Esophagus mucosa (tissue), 1 donor: ENCODE measurements at regions not wholly inside any gene's neighbourhood (a gene's known extent, or its start where the extent isn't known, plus 50 kb on each side); places are given as distances from the start of the nearest gene placed in this dataset.
"Not testable (repeated sequence)": the region's sequence is repeated elsewhere in the genome, so short reads cannot be mapped to it uniquely, and the experiment has no call there.

Experiments
- ATAC-seq: fragments of 200-7000 bp; cut with Tn5 transposase; one replicate; pipeline ENCODE4 v1.9.1; 2020
- donor health status: DM: yes; HTN: yes; CAD: no.

DNA sequence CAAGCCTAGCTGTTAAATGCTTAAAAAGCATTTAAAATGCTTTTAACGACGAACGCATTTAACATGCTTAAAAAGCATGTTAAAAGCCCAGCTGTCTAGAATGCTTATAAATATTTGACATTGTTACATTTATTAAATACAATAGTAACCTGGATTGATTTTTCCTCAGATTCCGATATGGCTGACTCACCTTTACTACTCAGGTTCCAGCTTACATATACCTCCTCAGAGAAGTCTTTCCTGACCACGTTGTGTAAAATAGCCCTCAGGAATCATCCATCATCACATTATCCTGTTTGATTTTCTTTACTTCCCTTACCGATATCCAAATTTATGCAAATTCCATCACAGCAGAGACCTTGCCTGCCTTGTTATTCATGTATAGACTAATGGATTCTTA is 51.4 kb downstream of the SLC41A2 start:
- ATAC-seq = no peak

DNA sequence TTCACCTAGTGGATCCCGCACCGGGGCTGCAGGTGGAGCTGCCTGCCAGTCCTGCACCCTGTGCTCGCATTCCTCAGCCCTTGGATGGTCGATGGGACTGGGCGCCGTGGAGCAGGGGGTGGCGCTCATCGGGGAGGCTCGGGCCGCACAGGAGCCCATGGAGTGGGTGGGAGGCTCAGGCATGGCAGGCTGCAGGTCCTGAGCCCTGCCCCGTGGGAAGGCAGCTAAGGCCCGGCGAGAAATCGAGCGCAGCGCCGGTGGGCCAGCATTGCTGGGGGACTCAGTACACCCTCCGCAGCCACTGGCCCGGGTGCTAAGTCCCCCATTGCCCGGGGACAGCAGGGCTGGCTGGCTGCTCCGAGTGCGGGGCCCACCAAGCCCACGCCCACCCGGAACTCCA is 52.6 kb downstream of the SLC41A2 start:
- not testable (repeated sequence) for ATAC-seq

DNA sequence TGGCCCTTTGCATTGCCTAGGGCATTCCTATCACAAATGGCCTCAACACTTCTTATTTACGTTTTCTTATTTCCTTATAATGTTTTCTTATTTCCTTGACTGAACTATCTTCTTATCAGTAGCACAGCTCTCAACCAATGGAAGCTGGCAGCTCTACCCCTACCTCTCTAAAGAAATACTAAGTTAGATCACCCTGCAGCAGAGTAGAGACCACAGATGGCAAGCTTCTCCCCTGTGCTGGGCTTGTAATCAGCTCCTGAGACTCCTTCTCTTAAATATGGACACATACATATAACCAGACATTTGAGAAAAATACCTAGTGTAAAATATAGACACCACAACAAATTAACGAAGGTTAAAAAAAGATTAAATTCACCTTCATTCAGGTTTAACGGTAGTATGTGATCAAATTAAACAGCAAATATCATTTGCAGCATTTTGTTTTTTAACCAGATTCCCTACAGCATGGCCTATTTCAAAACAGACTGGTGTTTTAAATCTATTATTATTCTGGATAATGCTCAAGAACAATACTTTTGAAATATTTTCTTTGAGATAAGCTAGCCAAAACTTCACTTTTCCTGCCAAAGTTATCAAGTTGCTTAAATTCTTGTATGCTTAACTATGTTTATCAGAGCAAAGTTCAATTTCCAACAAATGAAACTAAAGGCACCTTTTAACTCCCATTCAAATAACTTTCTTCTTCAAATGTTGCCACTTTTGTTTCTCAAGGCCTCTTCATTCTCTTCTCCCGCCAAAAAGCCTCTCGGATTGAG is 54.3 kb downstream of the SLC41A2 start:
- ATAC-seq = no peak

DNA sequence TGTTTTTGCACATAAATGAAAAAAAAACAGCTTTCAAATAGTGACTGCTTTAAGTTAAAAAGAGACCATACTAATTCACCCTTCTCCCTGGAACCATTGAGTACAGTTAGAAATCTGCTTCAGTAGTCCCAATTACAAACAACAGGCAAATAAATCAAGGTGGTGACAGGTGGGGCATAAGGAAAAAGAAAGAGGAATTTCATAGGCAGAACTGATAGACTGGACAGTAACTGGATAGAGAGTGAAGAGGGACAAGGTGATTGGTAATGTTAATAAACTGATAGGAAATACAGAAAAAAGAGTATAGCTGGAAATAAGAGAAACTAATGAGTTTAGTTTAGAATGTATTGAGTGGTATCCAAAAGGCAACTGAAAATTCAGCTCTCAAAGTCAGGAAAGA is 56.0 kb downstream of the SLC41A2 start:
- ATAC-seq = no peak

DNA sequence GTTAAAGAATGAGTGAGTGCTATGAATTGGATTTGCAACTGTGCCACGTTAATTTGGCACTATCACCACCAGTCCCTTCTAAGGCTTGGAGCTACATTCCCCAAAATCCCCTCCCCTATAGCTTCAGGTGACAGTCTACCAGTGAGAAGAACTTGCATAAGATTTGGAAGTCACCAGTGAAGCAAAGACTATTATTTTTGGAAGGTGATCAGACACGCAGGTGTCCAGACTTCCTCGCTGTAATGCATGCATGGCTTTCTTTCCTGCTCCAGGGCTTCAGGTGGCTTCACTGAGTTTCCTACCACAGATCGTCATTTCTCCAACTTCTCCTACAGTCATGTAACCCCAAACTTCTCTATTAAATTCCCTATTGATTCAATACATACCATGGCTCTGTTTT is 61.4 kb downstream of the SLC41A2 start:
- ATAC-seq = no peak

GRCh38 chr12:104896146-104896545 is 61.9 kb downstream of the SLC41A2 start:
- ATAC-seq = no peak

DNA sequence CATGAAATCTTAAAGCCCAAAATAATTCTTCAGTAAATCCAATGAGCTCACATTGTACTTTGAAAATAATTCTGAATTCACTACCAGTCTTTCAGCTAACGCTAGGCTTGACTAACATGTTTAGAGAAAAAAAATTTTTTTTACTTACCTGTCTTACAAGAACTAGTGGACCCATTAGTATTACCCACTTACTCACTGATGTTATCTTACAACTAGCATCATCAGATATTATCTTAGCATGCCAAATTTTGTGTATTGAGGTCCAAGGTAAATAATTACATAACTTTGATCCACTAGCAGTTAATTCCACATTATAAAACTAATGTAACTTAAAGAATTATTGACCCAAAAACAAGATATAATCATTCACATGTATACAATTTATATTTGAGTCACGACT is 62.7 kb downstream of the SLC41A2 start:
- ATAC-seq = no peak

DNA sequence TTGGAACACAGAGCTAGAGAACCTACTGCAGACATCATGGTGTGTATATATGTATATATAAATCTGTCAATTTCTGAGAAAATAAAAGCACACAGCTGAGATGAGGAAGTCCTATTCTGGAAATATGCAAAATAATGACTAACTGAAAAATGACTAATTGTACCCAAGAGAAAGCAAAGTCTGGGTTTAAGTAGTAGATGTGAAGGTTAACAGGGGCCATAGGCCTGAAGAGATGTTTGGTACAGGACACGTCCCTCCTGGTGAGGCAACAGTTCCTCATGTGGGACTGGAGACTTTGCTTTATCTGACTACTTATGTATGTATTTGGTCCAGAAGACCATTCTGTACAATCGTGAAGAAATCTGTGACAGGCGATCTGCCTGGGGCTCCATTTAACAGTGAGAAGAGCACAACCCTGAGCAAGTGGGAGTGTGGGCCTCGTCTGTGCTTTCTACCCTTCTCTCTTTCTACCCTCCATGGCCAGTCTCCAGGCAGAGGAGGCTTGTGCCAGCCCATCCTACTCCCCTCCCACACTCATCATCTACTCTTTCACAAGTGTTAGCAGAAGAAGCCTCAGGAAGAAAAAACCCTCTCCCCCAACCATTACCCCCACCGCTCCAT is 67.5 kb downstream of the SLC41A2 start:
- no peak for ATAC-seq

GRCh38 chr12:104889735-104890134 is 68.4 kb downstream of the SLC41A2 start:
- ATAC-seq = no peak

DNA sequence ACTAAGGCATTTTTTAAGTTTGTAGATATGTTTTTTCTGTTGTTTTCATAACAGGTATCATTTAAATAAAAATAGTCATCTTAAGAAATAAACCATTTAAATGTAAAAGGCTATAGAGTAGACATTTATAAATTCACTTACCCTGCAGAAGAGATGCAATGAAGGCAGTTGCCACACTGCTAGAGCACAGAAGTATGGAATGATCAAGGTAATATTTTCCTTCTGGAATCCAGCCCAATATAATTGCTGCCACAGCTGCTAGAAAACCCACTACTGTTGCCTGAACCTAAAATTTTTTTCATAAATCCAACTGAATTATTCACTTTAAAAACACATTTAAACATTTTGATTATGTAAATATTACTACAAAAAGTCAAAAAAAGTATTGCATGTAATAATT is 69.2 kb downstream of the SLC41A2 start:
- no peak for ATAC-seq

DNA sequence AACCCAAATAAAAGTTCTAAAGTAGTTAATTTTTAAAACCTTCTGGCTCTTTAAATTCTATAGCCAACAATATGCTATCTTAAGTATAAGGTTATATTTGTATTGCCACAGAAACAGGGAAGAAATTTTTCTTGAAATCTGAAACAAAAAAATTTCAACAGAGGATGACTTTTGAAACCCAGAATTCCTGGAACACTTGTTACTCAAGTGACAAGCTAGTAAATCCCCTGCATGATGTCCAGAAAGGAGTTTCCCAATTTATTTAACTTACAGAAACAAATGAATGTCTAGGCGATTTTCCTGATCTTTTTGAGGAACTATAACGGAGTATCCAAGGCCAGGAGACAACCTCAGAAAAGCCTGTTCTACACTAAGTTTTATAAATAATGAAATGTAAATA is 69.6 kb downstream of the SLC41A2 start:
- ATAC-seq = no peak

- ATAC-seq = no peak
These were observed 70.6 kb downstream of the SLC41A2 start for GRCh38 chr12:104887452-104887851.

DNA sequence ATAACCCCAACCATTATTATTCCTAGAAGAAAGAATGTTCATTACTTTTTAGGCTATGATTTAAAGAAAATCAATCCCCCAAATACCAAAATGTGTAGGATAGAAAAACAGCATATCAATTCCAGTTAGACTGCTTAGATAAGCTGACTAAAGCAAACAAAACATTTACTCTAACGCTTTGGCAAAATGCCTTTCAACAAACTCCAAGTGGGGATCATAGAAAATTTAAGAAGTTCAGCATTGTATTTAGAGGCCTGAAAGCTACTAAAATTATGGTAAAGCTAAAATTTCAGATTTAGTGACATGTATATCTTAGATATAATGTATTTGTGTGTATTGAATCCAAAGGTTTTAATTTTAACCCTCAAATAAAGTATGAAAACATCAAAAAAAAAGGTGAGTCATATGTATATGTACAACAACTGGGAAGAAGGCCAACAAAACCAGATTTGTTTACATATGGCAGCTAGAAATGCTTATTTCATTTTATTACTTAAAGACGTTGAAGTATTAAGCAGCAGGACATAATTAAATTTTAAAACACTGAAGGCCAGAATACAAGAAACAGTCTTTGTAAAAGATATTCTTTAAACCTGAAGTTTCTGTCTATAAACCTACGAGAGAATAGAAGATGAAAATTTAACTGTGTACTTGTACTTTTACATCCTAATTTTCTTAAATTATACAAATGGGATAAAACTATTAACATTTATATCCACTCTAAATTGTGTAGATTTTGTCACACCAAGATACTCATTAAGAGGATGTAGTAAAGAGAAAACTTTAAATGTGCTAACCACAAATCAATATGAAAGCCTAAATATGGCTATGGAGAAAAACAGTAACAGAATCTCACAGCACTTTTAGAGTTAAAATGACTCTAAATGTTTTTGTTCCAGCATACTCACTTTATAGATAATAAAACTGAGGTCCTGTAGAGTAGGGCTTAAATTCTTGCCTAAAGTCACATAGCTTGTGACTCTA is 71.4 kb downstream of the SLC41A2 start:
- no peak for ATAC-seq

DNA sequence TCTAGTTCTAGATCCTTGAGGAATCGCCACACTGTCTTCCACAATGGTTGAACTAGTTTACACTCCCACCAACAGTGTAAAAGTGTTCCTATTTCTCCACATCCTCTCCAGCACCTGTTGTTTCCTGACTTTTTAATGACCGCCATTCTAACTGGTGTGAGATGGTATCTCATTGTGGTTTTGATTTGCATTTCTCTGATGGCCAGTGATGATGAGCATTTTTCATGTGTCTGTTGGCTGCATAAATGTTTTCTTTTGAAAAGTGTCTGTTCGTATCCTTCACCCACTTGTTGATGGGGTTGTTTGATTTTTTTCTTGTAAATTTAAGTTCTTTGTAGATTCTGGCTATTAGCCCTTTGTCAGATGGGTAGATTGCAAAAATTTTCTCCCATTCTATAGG is 79.2 kb downstream of the SLC41A2 start:
- not testable (repeated sequence) for ATAC-seq

DNA sequence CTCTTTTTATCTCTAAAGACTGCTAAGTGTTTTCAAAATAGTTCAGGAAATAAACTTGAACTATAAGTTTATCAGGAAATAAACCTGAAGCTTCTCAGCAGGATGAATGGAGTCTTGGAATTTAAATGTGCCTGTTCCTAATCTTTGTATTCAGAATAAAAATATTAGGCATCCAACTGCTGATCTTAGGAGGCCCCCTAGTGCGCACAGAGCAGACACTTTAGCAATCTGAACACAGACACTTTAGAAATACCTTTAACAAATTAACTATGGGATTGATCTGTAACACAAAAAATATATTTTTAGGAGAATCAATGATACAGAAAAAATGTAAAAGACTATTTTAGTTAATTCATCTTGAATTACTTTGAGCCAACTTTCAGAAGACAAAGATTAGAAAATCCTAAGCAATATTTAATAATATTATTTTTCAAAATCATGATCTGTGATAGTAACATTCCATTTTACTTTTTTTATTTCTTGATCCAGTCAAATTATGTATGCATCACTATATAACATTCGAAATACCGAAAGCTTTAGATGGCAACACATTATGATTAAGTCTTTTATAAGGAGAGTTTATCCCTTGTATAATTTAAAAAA is 80.9 kb downstream of the SLC41A2 start:
- ATAC-seq = no peak

DNA sequence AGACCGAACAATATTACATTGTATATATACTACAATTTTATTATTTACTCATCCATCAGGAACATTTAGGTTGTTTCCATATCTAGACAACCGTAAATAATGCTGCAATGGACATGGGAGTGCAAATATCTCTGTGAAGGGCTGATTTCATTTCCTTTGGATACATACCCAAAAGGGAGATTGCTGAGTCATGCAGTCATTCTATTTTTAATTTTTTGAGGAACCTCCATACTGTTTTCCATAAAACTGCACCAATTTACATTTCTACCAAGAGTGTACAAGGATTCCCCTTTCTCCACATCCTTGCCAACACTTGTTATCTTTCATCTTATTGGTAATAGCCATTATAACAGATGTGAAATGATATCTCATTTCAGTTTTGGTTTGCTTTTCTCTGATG is 84.7 kb downstream of the SLC41A2 start:
- no peak for ATAC-seq

- ATAC-seq = no peak
These were observed 87.3 kb downstream of the SLC41A2 start for GRCh38 chr12:104870797-104871196.

- ATAC-seq = no peak
These were observed 91.8 kb downstream of the SLC41A2 start for GRCh38 chr12:104866291-104866690.

DNA sequence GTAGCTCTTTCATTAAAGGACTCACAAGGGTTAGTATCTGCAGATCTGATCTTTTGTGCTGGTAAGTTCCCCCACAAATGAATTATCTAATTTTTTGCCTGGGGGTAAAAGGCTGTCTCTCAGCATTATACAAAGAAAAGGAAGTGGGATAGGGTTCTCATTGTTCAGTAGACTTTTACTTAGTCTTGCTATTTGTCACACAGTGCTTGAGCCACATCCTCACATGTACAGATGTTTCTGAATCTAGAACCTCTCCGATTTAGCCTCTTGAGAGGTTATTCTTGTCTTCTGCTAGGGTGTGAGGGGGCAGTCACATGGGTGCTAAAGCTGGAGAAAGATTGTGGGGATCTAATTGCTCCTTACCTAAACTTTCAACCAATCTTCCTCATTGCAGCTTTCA is 93.0 kb downstream of the SLC41A2 start:
- ATAC-seq = no peak

- ATAC-seq = no peak
These were observed 93.4 kb downstream of the SLC41A2 start for GRCh38 chr12:104864668-104865067.

- peak; percentile 71 for ATAC-seq
These were observed 94.7 kb downstream of the SLC41A2 start for GRCh38 chr12:104863296-104863948.
